GM03348 (cell line): ENCODE measurements at regions not wholly inside any gene's neighbourhood (a gene's known extent, or its start where the extent isn't known, plus 50 kb on each side); places are given as distances from the start of the nearest gene placed in this dataset.
"Not testable (repeated sequence)": the region's sequence is repeated elsewhere in the genome, so short reads cannot be mapped to it uniquely, and the experiment has no call there.

Experiments
- DNase-seq: peaks from one replicate; pipeline ENCODE4 v3.0.0; 2012; ENCODE audit warnings: low spot score

GRCh38 chr7:113783403-113783802 lies 135.4 kb downstream of the PPP1R3A start:
- no peak for DNase-seq

GRCh38 chr7:113775804-113776203 lies 143.0 kb downstream of the PPP1R3A start:
- DNase-seq = no peak

- DNase-seq = no peak
Measured at GRCh38 chr7:113775401-113775800, 143.4 kb downstream of the PPP1R3A start.

- peak; percentile 45 for DNase-seq
Measured at GRCh38 chr7:113774182-113774807, 144.5 kb downstream of the PPP1R3A start.

GRCh38 chr7:113770146-113770738 lies 148.6 kb downstream of the PPP1R3A start:
- no peak for DNase-seq

GRCh38 chr7:113768387-113768786 lies 150.4 kb downstream of the PPP1R3A start:
- DNase-seq = no peak

GRCh38 chr7:113764401-113765035 lies 154.3 kb downstream of the PPP1R3A start:
- DNase-seq = no peak

GRCh38 chr7:113763226-113763625 lies 155.6 kb downstream of the PPP1R3A start:
- DNase-seq = no peak

GRCh38 chr7:113756250-113756649 lies 162.6 kb downstream of the PPP1R3A start:
- no peak for DNase-seq

GRCh38 chr7:113752689-113753088 lies 166.1 kb downstream of the PPP1R3A start:
- DNase-seq = no peak

- DNase-seq = no peak
Measured at GRCh38 chr7:113752289-113752688, 166.5 kb downstream of the PPP1R3A start.

GRCh38 chr7:113751547-113751946 lies 167.3 kb downstream of the PPP1R3A start:
- DNase-seq = no peak

- not testable (repeated sequence) for DNase-seq
Measured at GRCh38 chr7:113748385-113748784, 170.4 kb downstream of the PPP1R3A start.

- not testable (repeated sequence) for DNase-seq
Measured at GRCh38 chr7:113742946-113743431, 175.8 kb downstream of the PPP1R3A start.

- DNase-seq = no peak
Measured at GRCh38 chr7:113742377-113742776, 176.4 kb downstream of the PPP1R3A start.

GRCh38 chr7:113731571-113731970 lies 187.2 kb downstream of the PPP1R3A start:
- no peak for DNase-seq

- DNase-seq = peak; percentile 3
Measured at GRCh38 chr7:113730309-113730955, 188.4 kb downstream of the PPP1R3A start.

- no peak for DNase-seq
Measured at GRCh38 chr7:113727486-113727885, 191.3 kb downstream of the PPP1R3A start.

- DNase-seq = no peak
Measured at GRCh38 chr7:113722006-113722405, 196.8 kb downstream of the PPP1R3A start.

- no peak for DNase-seq
Measured at GRCh38 chr7:113717739-113718138, 201.1 kb downstream of the PPP1R3A start.

- no peak for DNase-seq
Measured at GRCh38 chr7:113715981-113716856, 202.6 kb downstream of the PPP1R3A start.

GRCh38 chr7:113715262-113715661 lies 203.5 kb downstream of the PPP1R3A start:
- DNase-seq = no peak
